ENCODE measurements at regions not wholly inside any gene's neighbourhood (a gene's known extent, or its start where the extent isn't known, plus 50 kb on each side); places are given as distances from the start of the nearest gene placed in this dataset.

GRCh38 chr13:22883262-22883840 is 297.4 kb upstream of the SGCG start:
- no peak overlapping the region for H2AFZ ChIP-seq (replicated peaks; ENCODE audit: low read length, poor library complexity)
- WGBS, 2 experiments (ENCODE audit: extremely low coverage in 2 of 2, insufficient read length in 1 of 2), result no CpG with 5 or more reads among the region's 7 CpGs
- H3K23ac ChIP-seq (ENCODE audit: low read depth, low read length), result no peak overlapping the region
- no peak overlapping the region for H2BK15ac ChIP-seq (ENCODE audit: low read depth, low read length)
- no peak overlapping the region for H2AK9ac ChIP-seq (replicated peaks; ENCODE audit: low read depth, low read length, poor library complexity)
- ATAC-seq (ENCODE audit: low read depth) (no peak), DNase-seq (no peak)
- H4K8ac ChIP-seq (ENCODE audit: low read depth in 2 of 2, low read length in 2 of 2), result no peak overlapping the region
- no peak overlapping the region for H3K18ac ChIP-seq (ENCODE audit: low read depth, low read length)
- no peak overlapping the region for H3K27ac ChIP-seq (ENCODE audit: insufficient read depth, low read length)
- H4K20me1 ChIP-seq (ENCODE audit: insufficient read depth, low read length), result no peaks in the 10 kb centered on the region
- in situ Hi-C loops (cut with MboI; ENCODE audit: low sequenced_read_pairs), result no loop called here
- ChIA-PET POLR2A (ENCODE audit: unreplicated experiment) (no interaction called here), CTCF (interaction anchor here (0.6 kb wide), 1 partner anchor 1222 kb away, joined by 4 read pairs; no protein-coding TSS in a partner anchor)
- H3K4me1 ChIP-seq (ENCODE audit: control insufficient read depth, insufficient read depth, low read length), result no peaks in the 10 kb centered on the region
- no peaks in the 10 kb centered on the region for H3K9me3 ChIP-seq (ENCODE audit: control insufficient read depth, insufficient read depth, low read length)
- intact Hi-C loops (cut with micrococcal nuclease), result no loop called here
- H4K5ac ChIP-seq (ENCODE audit: low read depth, low read length), result no peak overlapping the region
- no peak overlapping the region for H2BK120ac ChIP-seq (ENCODE audit: low read depth, low read length)
- H3K79me1 ChIP-seq (ENCODE audit: low read depth in 1 of 2, low read length in 2 of 2), result no peaks in the 10 kb centered on the region
- H3K14ac ChIP-seq (replicated peaks; ENCODE audit: low read depth, low read length), result no peak overlapping the region
- H3K56ac ChIP-seq (ENCODE audit: extremely low read depth, insufficient read depth, low read length), result no peak overlapping the region
- H3K9ac ChIP-seq (ENCODE audit: low read depth, low read length), result no peak overlapping the region
- H2AK5ac ChIP-seq (ENCODE audit: low read depth, low read length), result no peak overlapping the region
- H2BK20ac ChIP-seq (ENCODE audit: low read depth, low read length), result no peak overlapping the region
- BruUV-seq (replicated peaks), result no TSS peak
- no peaks in the 10 kb centered on the region for H3K9me1 ChIP-seq (ENCODE audit: insufficient read depth, low read length)
- H3K4me3 ChIP-seq (ENCODE audit: insufficient read depth, low read depth, low read length), result no peak overlapping the region
- H4K91ac ChIP-seq (ENCODE audit: insufficient read depth, low read depth, low read length), result no peak overlapping the region
- H2BK5ac ChIP-seq (ENCODE audit: low read depth, low read length, poor library complexity, severe bottlenecking), result no peak overlapping the region
- no peak overlapping the region for H3K4me2 ChIP-seq (ENCODE audit: low read depth, low read length)
- H3K36me3 ChIP-seq (ENCODE audit: control insufficient read depth, insufficient read depth, low read length), result no peaks in the 10 kb centered on the region
- no peak overlapping the region for H3K4ac ChIP-seq (ENCODE audit: low read depth, low read length)
- dilution Hi-C loops (cut with HindIII; ENCODE audit: low sequenced_read_pairs, unreplicated experiment), result no loop called here
- H3K27me3 ChIP-seq (ENCODE audit: control insufficient read depth, insufficient read depth, low read length), result no peaks in the 10 kb centered on the region
- TF ChIP-seq MXI1 (IDR thresholded peaks at IDR 0.05; ENCODE audit: borderline replicate concordance, low read depth, low read length), result no peak
- TF ChIP-seq SMC3 (IDR thresholded peaks at IDR 0.05; ENCODE audit: low read depth, low read length), result no peak
- no peak for TF ChIP-seq USF2 (IDR thresholded peaks at IDR 0.05; ENCODE audit: low read depth, low read length)
- TF ChIP-seq RAD21 (IDR thresholded peaks at IDR 0.05; ENCODE audit: low read length), result no peak
- no peak for TF ChIP-seq RCOR1 (IDR thresholded peaks at IDR 0.05; ENCODE audit: insufficient replicate concordance, low read length)
- no peak for TF ChIP-seq NFE2L2 (IDR thresholded peaks at IDR 0.05; ENCODE audit: low read depth, low read length)
- no peak for TF ChIP-seq FOS (IDR thresholded peaks at IDR 0.05; ENCODE audit: low read depth, low read length)
- TF ChIP-seq BHLHE40 (IDR thresholded peaks at IDR 0.05; ENCODE audit: low read depth, low read length), result no peak
- no peak for TF ChIP-seq MAZ (IDR thresholded peaks at IDR 0.05; ENCODE audit: borderline replicate concordance, low read depth, low read length)
- TF ChIP-seq POLR2A (IDR thresholded peaks at IDR 0.05; ENCODE audit: low read depth, low read length), result no peak
- TF ChIP-seq ELK1 (IDR thresholded peaks at IDR 0.05; ENCODE audit: borderline replicate concordance, low read depth, low read length), result no peak
